GM21737 (cell line): ENCODE measurements at regions not wholly inside any gene's neighbourhood (a gene's known extent, or its start where the extent isn't known, plus 50 kb on each side); places are given as distances from the start of the nearest gene placed in this dataset.

Experiments
- ATAC-seq: cut with Tn5 transposase; IDR thresholded peaks from one replicate; pipeline ENCODE4 v1.9.1; 2021; ENCODE audit warnings: mild to moderate bottlenecking, moderate library complexity; ENCODE audit not compliant: unreplicated experiment

DNA sequence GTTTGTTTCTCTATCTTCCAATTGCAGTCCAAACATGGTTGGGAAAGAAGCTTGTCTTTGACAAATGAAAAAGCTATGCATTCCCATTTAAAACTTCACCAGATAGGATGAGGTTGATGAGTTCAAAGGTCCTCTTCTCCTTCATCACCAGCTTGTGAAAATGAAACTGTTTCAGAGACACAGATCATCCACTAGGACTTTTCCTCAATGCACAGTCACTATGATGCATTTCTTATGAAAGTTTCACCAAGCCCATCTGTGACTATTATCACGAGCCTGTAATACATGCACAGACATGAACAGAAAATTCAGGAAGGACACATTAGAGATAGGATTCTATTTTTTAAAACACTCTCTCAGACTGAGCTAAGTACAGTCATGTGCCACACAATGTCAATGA, 644.4 kb downstream of the PLCL1 start:
- no peak for ATAC-seq

DNA sequence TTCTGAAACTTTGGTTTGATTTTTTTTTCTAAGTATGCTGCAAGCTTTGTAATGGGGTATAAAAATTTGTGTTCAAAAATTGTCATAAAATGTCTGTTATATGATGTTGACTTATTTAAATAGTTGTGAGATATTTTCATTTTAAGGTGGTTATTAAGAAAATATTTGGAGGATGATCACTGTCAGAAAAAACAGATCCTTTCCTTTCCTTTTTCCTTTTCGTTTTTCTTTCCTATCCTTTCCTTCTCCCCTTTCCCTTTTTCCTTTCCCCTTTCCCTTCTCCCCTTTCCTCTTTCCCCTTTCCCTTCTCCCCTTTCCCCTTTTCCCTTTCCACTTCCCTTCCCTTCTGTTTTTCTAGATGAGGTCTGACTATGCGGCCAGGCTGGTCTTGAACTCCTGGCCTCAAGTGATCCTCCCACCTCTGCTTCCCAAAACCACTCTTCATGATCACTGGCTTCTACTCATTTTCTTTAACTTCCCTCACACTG, 640.5 kb downstream of the PLCL1 start:
- no peak for ATAC-seq

DNA sequence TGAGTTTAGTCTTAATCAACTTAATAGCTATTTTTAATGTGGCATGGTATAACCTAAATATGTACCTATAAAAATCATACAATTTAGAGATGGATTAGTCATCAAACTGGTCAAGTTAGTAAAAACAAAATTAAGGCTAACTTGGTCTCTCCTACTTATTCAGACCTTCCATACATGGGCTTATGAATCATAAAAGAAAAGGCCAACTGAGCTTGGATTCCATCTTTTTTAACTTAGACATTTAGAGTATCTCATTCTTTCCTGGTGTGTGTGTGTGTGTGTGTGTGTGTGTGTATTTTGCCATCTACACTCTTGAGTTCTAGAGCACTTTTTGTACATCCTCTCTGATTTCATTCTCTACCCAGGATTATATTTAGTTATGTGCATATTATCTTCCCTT, 637.5 kb downstream of the PLCL1 start:
- ATAC-seq: no peak

- no peak for ATAC-seq
Measured at GRCh38 chr2:198441246-198441645, 636.9 kb downstream of the PLCL1 start.

- no peak for ATAC-seq
Measured at GRCh38 chr2:198440833-198441232, 636.4 kb downstream of the PLCL1 start.

GRCh38 chr2:198438331-198438730, 633.9 kb downstream of the PLCL1 start:
- no peak for ATAC-seq

DNA sequence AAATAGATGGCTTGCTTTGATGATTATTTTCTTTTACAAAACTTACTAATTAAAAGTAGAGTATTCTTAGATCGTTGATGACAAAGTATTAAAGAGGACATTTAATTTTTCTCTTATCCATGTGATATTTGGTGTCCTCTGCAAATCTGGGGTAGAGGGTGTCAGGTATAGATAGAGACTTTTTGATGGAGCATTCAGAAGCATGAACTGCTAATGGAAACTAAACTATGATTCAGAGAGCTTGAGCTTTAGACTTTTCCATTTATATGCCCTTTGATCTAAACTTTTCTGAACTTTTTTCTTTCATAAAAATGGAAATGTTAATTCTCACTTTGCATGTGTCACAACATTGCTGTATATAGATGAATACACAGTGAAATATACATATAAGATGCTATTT, 619.7 kb downstream of the PLCL1 start:
- ATAC-seq: no peak

- no peak for ATAC-seq
Measured at GRCh38 chr2:198417836-198418235, 613.4 kb downstream of the PLCL1 start.

DNA sequence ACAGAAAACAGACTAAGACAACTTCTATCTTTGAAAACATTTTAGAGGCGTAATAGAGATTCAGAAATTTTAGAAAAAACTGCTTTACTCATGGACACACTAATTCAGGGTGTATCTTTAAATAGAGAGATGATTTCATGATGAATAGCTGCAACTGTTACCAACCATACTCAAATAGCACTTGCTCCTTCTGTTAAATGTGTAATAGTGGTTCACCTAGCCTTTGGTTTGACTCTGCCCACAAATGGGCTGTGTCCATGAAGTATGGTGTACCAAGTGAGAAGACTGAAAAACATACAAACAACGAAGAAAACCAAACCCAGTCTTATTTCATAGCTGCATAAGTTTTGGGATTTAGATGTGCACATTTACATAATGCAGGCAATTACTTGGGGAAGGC, 610.6 kb downstream of the PLCL1 start:
- ATAC-seq: no peak

DNA sequence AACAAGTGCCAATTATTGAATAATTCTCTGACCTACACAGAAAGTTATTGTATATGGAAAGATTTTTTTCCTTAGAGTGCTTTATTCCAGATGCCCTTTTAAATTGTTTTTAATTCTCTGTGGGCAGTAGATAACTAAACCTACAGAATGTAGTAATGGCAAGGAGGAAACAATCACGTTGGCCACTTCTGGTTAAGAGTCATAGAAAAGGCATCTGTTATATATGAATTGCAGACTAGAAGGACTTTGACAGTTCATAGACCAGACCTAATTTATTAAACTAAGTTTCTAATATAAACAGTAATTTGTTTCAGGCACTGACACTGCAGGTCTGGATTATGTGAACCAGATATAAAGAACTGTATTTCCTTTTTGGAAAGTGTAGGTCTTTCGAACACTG, 607.5 kb downstream of the PLCL1 start:
- ATAC-seq: no peak

GRCh38 chr2:198408171-198408570, 603.8 kb downstream of the PLCL1 start:
- no peak for ATAC-seq

DNA sequence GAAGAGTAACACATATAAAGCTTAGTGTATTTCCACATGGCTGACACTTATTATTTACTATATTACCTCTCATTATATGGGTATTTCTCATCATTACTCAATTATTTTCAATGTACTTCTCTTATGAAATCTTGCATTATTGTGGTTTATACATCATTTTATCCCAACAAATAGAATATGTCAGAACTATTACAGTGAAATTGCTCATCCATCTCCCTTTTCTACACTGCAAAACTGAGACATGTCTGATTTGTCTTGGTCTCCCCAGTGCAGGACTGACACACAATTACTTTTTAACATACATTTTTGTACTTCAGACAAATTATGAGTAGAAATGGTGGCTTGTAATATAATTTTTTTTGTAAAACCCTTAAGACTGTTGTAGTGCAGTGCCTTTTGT, 600.9 kb downstream of the PLCL1 start:
- no peak for ATAC-seq

GRCh38 chr2:198401644-198402043, 597.3 kb downstream of the PLCL1 start:
- no peak for ATAC-seq

- ATAC-seq: no peak
Measured at GRCh38 chr2:198400999-198401398, 596.6 kb downstream of the PLCL1 start.

GRCh38 chr2:198394208-198394607, 589.8 kb downstream of the PLCL1 start:
- no peak for ATAC-seq

DNA sequence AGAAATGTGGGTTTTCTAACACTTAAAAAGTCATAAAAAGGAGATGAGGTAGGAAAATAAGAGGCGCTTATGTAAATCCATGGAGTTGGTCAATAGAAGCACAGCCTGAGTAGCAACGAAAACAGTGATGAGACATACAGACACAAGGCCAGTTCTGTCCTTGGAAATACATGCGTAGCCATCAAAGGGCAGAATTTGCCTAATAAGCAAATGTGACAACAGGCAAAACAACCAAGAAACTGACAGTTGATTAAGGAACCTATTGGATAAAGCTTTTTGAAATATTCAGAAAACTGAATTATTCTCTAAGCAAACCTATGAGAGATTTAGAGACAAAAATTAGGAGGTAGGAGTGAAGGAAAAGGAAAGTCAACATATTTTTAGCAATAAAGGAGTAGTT, 586.3 kb downstream of the PLCL1 start:
- no peak for ATAC-seq

DNA sequence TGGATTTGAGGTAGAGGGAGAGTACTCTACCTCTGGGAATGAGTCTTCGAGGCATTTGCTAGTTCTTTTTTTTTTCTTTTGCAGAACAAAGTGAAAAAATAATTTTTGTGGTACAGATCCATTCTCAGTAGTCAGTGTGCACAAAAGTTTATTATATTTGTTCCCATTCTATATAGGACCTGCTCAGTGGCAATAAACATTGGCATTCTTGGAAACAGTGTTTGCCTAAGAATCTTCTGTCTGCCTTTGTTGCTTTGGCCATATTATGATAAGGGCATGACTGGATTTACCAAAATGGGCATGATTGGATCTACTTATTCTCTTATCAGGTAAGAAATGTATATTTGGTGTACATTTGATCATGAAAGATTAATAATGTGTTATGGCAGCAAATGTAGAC, 583.3 kb downstream of the PLCL1 start:
- no peak for ATAC-seq

GRCh38 chr2:198385856-198386255, 581.5 kb downstream of the PLCL1 start:
- no peak for ATAC-seq

DNA sequence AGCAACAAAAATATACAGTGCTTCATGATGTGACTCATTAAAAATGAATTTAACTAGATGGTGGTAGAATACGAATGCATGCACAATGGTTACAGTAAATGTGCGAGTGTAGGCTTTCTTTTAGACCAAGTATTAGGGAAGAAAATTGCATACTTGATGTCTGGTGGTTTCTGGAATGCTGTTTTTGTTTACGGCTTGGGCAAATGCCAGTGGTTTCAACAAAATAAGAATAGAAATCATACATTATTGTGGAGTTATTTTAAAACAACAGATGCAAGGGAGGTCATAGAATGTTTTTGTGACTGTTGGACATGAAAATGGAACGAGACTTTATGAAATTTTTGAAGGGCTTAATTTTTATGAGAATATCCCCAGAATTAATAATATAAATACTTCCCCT, 580.9 kb downstream of the PLCL1 start:
- ATAC-seq: no peak

DNA sequence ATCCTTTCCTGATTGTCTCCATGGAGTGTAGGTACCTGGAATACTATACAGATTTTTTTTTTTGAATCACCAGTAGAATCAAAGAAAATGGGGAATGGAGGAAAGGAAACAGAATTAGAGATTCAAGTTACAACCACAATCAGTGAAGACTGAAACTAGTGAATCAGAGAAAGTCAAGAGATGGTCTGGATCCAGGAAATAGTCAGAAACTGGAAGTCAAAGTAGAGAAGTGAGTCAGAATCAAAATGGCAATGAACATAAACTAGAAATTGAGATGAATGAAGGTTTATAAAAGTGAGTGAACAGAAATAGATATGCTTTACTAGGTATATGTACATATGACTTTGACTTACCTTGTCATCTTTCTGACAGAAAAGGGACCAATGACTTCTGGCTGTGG, 579.0 kb downstream of the PLCL1 start:
- no peak for ATAC-seq

- no peak for ATAC-seq
Measured at GRCh38 chr2:198382811-198383210, 578.4 kb downstream of the PLCL1 start.

DNA sequence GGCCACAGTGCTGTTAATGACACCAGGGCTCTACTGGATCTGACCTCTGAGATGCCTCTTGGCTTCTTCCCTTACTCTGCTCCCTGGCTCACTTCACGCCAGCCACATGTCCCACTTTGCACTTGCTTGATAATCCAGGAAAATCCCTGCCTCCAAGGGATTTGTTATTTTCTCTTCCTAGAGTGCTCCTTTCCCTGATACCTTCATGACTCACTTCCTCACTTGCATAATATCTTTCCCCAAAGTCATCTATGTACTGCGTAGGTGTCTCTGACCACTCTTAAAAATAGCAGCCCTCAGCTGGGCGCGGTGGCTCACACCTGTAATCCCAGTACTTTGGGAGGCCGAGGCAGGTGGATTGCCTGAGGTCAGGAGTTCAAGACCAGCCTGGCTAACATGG, 572.3 kb downstream of the PLCL1 start:
- ATAC-seq: no peak

DNA sequence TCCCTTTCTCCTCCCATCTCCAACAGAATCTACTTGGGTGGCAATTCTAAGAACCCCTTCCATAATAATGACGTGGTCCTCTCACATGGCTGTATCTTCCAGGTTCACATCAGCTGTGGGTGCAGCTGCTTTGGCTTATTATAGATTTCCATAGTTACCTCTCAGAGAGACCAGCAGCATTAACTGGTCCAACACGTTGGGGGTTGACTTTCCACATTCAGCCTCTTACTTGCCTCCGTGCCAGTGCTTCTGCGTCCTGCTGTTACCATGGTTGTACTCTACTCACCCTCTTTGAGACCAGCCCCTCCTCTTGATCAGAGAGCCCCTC, 570.7 kb downstream of the PLCL1 start:
- no peak for ATAC-seq
